Lower leg skin (tissue), 3 donors: ENCODE measurements at regions not wholly inside any gene's neighbourhood (a gene's known extent, or its start where the extent isn't known, plus 50 kb on each side); places are given as distances from the start of the nearest gene placed in this dataset.

ENCODE experiments used
- CTCF ChIP-seq, 3 donors: fragments of 450-650 bp; IDR thresholded peaks; one replicate each; pipeline ENCODE4 v1.5.1; 2016; ENCODE audit warnings: antibody characterized with exemption in 3 of 3, mild to moderate bottlenecking in 3 of 3, moderate library complexity in 2 of 3
- POLR2A ChIP-seq, 2 donors: fragments of 450-650 bp; IDR thresholded peaks; one replicate each; pipeline ENCODE4 v1.6.1; 2016 to 2017; ENCODE audit warnings: antibody characterized with exemption in 2 of 2, mild to moderate bottlenecking in 1 of 2, moderate library complexity in 1 of 2

GRCh38 chr7:156140447-156140846 is 328.2 kb upstream of the SHH start:
- TF ChIP-seq POLR2A (IDR thresholded peaks at IDR 0.05) = no peak
- TF ChIP-seq CTCF (IDR thresholded peaks at IDR 0.05) = no peak
